OCI-LY1 (cell line): ENCODE measurements at regions not wholly inside any gene's neighbourhood (a gene's known extent, or its start where the extent isn't known, plus 50 kb on each side); places are given as distances from the start of the nearest gene placed in this dataset.

Experiments
- H2AFZ ChIP-seq: fragments of 200-600 bp; sonication (generic), shearing (Covaris generic); 2 replicates; pipeline ENCODE4 v1.6.0; 2014; ENCODE audit warnings: antibody characterized with exemption, mild to moderate bottlenecking, low read length
- H3F3A ChIP-seq: fragments of 200-600 bp; sonication (generic), shearing (Covaris generic); 2 replicates; pipeline ENCODE4 v1.6.0; 2014; ENCODE audit warnings: mild to moderate bottlenecking, antibody characterized with exemption, low read length, moderate library complexity; ENCODE audit not compliant: insufficient read depth
- H3K27ac ChIP-seq: fragments of 200-600 bp; sonication (generic); 2 replicates; pipeline ENCODE4 v1.5.1; 2014; ENCODE audit warnings: low read length, mixed run types, mild to moderate bottlenecking, low read depth; ENCODE audit not compliant: poor library complexity, severe bottlenecking
- H3K27me3 ChIP-seq: fragments of 200-600 bp; sonication (generic); 2 replicates; pipeline ENCODE4 v1.6.0; 2014; ENCODE audit warnings: antibody characterized with exemption, mild to moderate bottlenecking, low read length, moderate library complexity; ENCODE audit not compliant: insufficient read depth
- H3K36me3 ChIP-seq: fragments of 200-600 bp; sonication (generic); 2 replicates; pipeline ENCODE4 v1.6.1; 2014; ENCODE audit warnings: mild to moderate bottlenecking, antibody characterized with exemption, low read length, moderate library complexity, mixed read lengths; ENCODE audit not compliant: insufficient read depth
- H3K4me1 ChIP-seq: fragments of 200-600 bp; sonication (generic); 2 replicates; pipeline ENCODE4 v1.5.1; 2014; ENCODE audit warnings: mild to moderate bottlenecking, low read length, moderate library complexity; ENCODE audit not compliant: insufficient read depth, severe bottlenecking
- H3K4me2 ChIP-seq: fragments of 200-600 bp; sonication (generic), shearing (Covaris generic); 2 replicates; pipeline ENCODE4 v1.6.1; 2014; ENCODE audit warnings: low read length
- H3K4me3 ChIP-seq: fragments of 200-600 bp; sonication (generic); 2 replicates; pipeline ENCODE4 v1.5.1; 2014; ENCODE audit warnings: low read length, low read depth, mild to moderate bottlenecking, mixed read lengths; ENCODE audit not compliant: poor library complexity, severe bottlenecking
- H3K79me2 ChIP-seq: fragments of 200-600 bp; shearing (Covaris generic); 2 replicates; pipeline ENCODE4 v1.6.1; 2016; ENCODE audit warnings: mixed run types, low read length, mixed read lengths; ENCODE audit not compliant: insufficient read depth
- H3K9ac ChIP-seq: fragments of 200-600 bp; sonication (generic), shearing (Covaris generic); 2 replicates; pipeline ENCODE4 v1.6.1; 2014; ENCODE audit warnings: mild to moderate bottlenecking, low read length, mixed read lengths
- H3K9me2 ChIP-seq: fragments of 200-600 bp; sonication (generic), shearing (Covaris generic); 2 replicates; pipeline ENCODE4 v1.6.1; 2014; ENCODE audit warnings: low read depth, mild to moderate bottlenecking, low read length, mixed read lengths
- H3K9me3 ChIP-seq: fragments of 200-600 bp; shearing (Covaris generic); 2 replicates; pipeline ENCODE4 v1.6.1; 2014; ENCODE audit warnings: low read length, mixed read lengths
- H4K20me1 ChIP-seq: fragments of 200-600 bp; sonication (generic), shearing (Covaris generic); 2 replicates; pipeline ENCODE4 v1.6.0; 2016; ENCODE audit warnings: mild to moderate bottlenecking, low read length; ENCODE audit not compliant: insufficient read depth
- CTCF ChIP-seq: fragments of 200-600 bp; sonication (generic), shearing (Covaris generic); IDR thresholded peaks from 2 replicates; pipeline ENCODE4 v1.5.1; 2017; ENCODE audit warnings: mild to moderate bottlenecking, antibody characterized with exemption, low read length, moderate library complexity, mixed read lengths
- EZH2 ChIP-seq: fragments of 200-600 bp; sonication (generic), shearing (Covaris generic); IDR thresholded peaks from 2 replicates; pipeline ENCODE4 v1.8.0; 2017; ENCODE audit warnings: borderline replicate concordance, mixed run types, mild to moderate bottlenecking, antibody characterized with exemption, low read length, moderate library complexity, mixed read lengths

DNA sequence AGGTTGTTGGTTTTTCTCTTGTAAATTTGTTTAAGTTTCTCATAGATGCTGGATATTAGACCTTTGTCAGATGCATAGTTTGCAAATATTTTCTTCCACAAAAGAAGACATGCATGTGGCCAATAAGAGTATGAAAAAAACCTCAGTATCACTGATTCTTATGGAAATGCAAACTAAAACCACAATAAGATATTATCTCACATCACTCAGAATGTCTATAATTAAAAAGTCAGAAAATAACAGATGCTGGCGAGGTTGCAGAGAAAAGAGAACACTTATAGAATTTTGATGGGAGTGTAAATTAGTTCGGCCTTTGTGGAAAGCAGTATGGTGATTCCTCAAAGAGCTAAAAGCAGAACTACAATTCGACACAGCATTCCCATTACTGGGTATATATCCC lies 1355.6 kb downstream of the FAM133A start:
- no peaks in the 10 kb centered on the region for H3K4me1 ChIP-seq
- no peak overlapping the region for H3K4me2 ChIP-seq
- H3K27ac ChIP-seq = no peak overlapping the region
- no peaks in the 10 kb centered on the region for H4K20me1 ChIP-seq
- no peak overlapping the region for H3K9ac ChIP-seq
- H3F3A ChIP-seq = no peaks in the 10 kb centered on the region
- no peaks in the 10 kb centered on the region for H3K27me3 ChIP-seq
- no peak overlapping the region for H3K4me3 ChIP-seq
- no peak overlapping the region for H2AFZ ChIP-seq
- H3K9me3 ChIP-seq = no peaks in the 10 kb centered on the region
- H3K36me3 ChIP-seq = no peaks in the 10 kb centered on the region
- H3K79me2 ChIP-seq = no peaks in the 10 kb centered on the region
- TF ChIP-seq CTCF (no peak), EZH2 (no peak)
- H3K9me2 ChIP-seq = no peaks in the 10 kb centered on the region

GRCh38 chrX:95040104-95040503 lies 1366.1 kb downstream of the FAM133A start:
- Histone ChIP-seq H3K79me2 (no peaks in the 10 kb centered on the region), H3K36me3 (no peaks in the 10 kb centered on the region), H2AFZ (no peak overlapping the region), H3K4me3 (no peak overlapping the region), H3K27ac (peak overlapping the region; percentile 8), H3K9me3 (no peaks in the 10 kb centered on the region), H3K4me2 (peak overlapping the region; percentile 32; the same call in 1 of the 2 replicates), H3K4me1 (peaks cover 22% of the 10 kb centered on the region), H3K9ac (no peak overlapping the region), H3K27me3 (no peaks in the 10 kb centered on the region), H3K9me2 (no peaks in the 10 kb centered on the region), H3F3A (no peaks in the 10 kb centered on the region), H4K20me1 (no peaks in the 10 kb centered on the region)
- TF ChIP-seq EZH2 = no peak
- TF ChIP-seq CTCF = no peak

- no peaks in the 10 kb centered on the region for H3K9me2 ChIP-seq
- H2AFZ ChIP-seq = no peak overlapping the region
- H3K4me2 ChIP-seq = no peak overlapping the region
- peaks cover 31% of the 10 kb centered on the region for H3K4me1 ChIP-seq
- no peak overlapping the region for H3K9ac ChIP-seq
- no peaks in the 10 kb centered on the region for H3K9me3 ChIP-seq
- no peaks in the 10 kb centered on the region for H3F3A ChIP-seq
- no peak overlapping the region for H3K4me3 ChIP-seq
- H4K20me1 ChIP-seq = no peaks in the 10 kb centered on the region
- no peaks in the 10 kb centered on the region for H3K36me3 ChIP-seq
- H3K79me2 ChIP-seq = no peaks in the 10 kb centered on the region
- H3K27ac ChIP-seq = no peak overlapping the region
- TF ChIP-seq CTCF (no peak), EZH2 (no peak)
- no peaks in the 10 kb centered on the region for H3K27me3 ChIP-seq
These were observed 1370.3 kb downstream of the FAM133A start for GRCh38 chrX:95044331-95044730.
